LoVo (cell line): ENCODE measurements at regions not wholly inside any gene's neighbourhood (a gene's known extent, or its start where the extent isn't known, plus 50 kb on each side); places are given as distances from the start of the nearest gene placed in this dataset.
A peak's percentile ranks its signal among the peaks of the same experiment; 100 is the strongest.
"Not testable (repeated sequence)": the region's sequence is repeated elsewhere in the genome, so short reads cannot be mapped to it uniquely, and the experiment has no call there.

Experiments used
- DNase-seq: peaks from one replicate; pipeline ENCODE4 v3.0.0-alpha.2; 2016; ENCODE audit warnings: low spot score

DNA sequence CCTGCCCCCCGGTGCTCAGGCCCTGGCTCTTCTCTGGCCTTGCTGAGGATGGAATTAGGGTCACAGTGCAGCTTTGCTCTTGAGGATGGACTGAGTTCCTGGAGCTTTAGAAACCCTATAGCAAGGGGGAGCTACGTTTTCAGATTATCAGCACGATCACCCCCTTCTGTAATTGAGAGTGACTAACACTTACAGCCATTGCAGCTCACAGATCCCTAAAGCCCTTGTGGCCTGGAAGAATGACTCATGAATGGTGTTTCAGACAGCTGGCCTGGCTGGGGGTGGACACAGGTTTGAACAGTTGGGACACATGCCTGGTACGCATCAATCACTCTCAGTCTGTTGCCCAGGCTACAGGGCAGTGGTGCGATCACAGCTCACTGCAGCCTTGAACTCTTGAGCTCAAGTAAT lies 79.7 kb upstream of the IGFBP5 start:
- peak; percentile 18 for DNase-seq

DNA sequence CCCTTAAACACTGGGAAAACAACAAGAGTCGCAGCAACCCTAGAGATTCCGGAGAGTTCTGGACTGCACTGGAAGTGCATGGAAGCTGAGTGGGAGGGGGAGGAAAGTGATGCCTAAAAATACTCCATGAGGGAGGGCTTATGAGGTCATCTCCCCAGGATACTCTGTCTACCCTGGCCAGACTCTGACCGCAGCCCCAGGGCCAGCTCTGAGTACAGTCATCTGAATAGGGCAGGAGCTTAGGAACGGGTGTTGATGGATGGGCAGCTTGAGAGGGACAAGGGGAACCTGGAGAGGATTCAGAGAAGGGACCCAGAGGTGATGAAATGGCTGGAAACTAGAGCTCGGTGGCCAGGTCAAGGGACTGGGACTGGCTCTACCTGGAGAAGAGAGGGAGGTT lies 79.3 kb upstream of the IGFBP5 start:
- DNase-seq: no peak

DNA sequence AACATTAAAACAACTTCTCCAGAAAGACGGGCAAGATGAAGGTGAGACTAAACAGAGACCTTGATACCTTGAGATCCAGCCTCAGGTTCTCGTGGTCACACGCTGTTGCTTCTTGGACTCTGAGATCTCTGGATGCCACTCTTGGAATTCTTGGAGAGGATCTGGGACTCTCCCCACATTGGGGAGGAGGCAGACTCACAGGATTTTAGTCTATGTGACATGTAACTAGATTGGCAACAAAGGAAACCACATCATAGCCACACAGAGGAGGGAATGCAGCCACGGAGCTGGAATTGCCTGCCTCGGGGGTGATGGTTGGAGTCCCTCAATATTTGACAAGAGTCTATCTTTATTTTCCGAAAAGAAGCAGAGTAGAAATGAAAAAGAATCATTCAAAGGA lies 78.8 kb upstream of the IGFBP5 start:
- no peak for DNase-seq

DNA sequence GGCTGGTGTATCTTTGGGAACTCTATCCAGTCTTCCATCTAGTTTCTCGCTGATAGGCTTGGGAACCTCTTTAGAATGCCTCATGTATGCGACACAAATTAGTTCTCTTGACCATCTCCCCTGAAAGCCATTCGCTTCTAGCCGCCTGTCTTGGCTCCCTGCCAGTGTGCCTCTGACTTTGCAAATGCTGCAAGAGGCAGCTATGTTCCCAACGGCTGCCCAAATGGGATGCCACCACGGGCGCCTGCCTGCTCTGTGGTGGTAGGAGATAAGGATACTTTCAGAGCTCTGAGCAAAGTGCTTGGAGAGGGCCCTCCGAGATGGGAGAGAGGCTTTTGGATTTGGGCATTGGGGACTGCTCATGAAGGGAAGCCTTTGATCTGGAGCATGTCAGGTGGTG lies 77.7 kb upstream of the IGFBP5 start:
- DNase-seq: no peak

GRCh38 chr2:216770717-216771116 lies 75.4 kb upstream of the IGFBP5 start:
- DNase-seq: no peak

- no peak for DNase-seq
These were observed 74.7 kb upstream of the IGFBP5 start for GRCh38 chr2:216770050-216770449.

- DNase-seq: no peak
These were observed 74.3 kb upstream of the IGFBP5 start for GRCh38 chr2:216769626-216770025.

- no peak for DNase-seq
These were observed 73.6 kb upstream of the IGFBP5 start for GRCh38 chr2:216768908-216769411.

DNA sequence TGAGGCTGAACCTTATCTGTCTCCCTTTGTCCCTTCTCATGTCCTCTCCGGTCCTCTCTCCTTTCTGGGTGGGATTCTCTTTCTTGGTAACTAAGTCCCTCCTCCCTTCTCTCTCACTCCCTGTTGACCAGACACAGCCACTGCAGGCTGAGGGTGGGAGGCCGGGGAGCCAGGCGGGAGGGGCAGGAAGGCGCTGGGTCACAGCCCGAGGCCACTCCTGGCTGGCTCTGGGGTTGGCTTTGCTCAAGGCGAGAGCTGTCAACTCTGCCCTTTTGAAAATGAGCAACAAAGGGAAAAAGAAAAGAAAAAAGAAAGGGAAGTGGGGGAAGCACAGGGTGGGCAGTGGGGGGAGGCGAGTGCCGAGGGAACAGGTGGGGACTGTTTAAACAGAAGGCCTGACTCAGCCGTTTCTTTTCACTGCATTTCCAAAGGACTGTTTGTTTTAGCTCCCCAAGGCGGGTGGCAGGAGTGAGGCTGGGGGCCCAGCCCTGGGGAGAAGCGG lies 70.5 kb upstream of the IGFBP5 start:
- no peak for DNase-seq

DNA sequence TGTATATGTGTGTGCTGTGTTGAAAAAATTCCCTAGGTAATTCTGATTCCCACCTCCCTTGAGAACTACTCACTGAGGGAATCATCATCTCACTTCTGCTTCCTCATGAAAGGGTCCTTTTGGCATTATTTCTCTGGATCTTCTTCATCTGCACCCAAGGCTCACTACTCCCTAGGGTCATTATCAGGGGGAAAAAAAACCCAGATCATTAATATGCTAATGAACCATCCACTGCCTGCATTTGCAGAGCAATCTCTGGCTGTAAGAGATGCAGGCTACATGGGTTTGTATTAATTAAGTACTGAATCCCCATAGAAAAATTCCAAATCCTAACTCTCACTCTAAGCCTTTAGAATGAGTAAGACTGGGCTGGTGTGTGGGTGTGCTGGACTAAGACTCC lies 68.0 kb upstream of the IGFBP5 start:
- DNase-seq: no peak

- DNase-seq: no peak
These were observed 66.5 kb upstream of the IGFBP5 start for GRCh38 chr2:216761809-216762208.

DNA sequence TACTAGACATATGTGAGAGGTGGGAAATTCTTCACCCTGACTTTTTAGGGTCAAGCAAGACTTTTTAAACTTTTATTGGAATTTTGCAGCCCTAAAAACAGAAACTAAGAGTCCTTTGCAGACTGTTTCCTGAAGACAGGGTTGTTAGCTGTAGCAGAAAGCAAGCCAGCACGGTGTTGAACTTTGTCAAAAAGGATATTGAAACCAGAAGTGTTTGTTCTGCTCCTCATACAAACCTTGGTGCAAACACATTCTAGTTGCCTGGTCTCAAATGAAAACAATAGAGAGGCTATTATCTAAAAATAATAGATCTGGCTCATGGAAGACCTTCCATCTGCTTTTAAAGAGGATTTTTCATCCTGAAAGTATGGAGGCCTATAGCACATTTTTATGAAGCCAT lies 65.8 kb upstream of the IGFBP5 start:
- DNase-seq: no peak

GRCh38 chr2:216758256-216759155 lies 63.2 kb upstream of the IGFBP5 start:
- DNase-seq: no peak

DNA sequence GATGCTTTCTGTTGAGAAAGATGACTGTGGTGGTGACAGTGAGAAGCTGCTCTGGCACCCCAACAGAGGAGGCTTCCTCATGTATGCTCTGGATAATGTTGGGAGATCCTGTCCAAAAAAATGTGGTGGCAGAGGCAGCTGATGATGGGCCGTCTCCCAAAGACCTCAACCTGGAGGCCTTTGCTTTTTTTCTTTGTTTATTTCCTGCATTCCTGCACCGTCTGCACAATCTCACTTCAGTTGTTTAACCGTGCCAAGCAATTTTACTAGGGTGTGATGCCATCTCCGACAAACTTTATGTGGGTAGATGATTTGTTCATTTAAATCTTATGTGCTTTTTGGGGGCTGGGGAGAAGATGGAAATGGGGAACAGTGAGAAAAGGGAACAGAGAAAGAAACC lies 62.2 kb upstream of the IGFBP5 start:
- no peak for DNase-seq

GRCh38 chr2:216756435-216756834 lies 61.1 kb upstream of the IGFBP5 start:
- DNase-seq: no peak

DNA sequence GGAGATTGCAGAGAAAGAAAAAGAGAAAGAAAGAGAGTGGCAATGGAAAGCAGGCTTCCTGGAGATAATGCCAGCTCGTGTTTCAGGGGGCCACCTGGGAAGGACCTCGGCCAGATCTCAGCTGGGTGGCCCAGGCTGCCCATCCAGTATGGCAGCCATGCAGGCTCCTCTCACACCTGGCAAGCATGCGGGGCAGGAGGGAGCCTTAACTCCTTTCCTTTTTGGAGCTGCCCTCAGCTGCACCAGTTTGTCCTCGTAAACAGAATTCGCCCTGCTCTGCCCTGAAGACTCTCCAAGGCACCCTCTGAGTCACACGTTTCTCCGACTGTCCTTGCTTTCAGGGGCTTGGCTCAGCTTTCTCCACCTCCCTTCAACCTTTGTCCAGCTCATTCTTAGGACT lies 59.5 kb upstream of the IGFBP5 start:
- no peak for DNase-seq

DNA sequence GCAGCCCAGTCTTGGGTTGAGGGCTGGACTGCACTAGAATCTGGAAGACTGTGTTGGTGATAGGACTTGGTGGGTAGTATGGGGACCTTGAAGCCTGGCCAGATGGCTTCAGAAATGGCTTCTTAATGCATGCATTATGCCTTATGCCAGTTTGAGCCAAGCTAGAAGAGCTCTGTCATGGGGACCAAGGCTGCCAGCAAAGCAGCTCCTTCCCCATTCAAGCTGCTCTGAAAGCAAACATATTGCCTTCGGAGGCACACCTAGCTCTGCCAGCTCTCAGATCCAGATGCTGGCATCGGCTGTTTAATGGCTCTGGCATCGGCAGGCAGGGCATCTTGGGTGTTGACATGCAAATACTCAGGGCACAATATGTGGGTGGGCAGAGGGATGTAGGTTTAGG lies 59.0 kb upstream of the IGFBP5 start:
- DNase-seq: no peak

- DNase-seq: no peak
These were observed 57.6 kb upstream of the IGFBP5 start for GRCh38 chr2:216752855-216753505.

DNA sequence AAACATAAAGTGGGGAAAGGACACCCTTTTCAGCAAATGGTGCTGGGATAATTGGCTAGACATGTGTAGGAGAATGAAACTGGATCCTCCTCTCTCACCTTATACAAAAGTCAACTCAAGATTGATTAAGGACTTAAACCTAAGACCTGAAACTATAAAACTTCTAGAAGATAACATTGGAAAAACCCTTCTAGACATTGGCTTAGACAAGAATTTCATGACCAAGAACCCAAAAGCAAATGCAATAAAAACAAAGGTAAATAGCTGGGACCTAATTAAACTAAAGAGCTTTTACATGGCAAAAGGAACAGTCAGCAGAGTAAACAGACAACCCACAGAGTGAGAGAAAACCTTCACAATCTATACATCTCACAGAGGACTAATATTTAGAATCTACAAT lies 55.4 kb upstream of the IGFBP5 start:
- not testable (repeated sequence) for DNase-seq

- DNase-seq: not testable (repeated sequence)
These were observed 50.9 kb upstream of the IGFBP5 start for GRCh38 chr2:216746268-216746667.

- DNase-seq: no peak
These were observed 50.1 kb upstream of the IGFBP5 start for GRCh38 chr2:216745453-216745852.
